GM18507 (cell line): ENCODE measurements at regions not wholly inside any gene's neighbourhood (a gene's known extent, or its start where the extent isn't known, plus 50 kb on each side); places are given as distances from the start of the nearest gene placed in this dataset.
"Not testable (repeated sequence)": the region's sequence is repeated elsewhere in the genome, so short reads cannot be mapped to it uniquely, and the experiment has no call there.

Experiments
- DNase-seq: peaks from one replicate; pipeline ENCODE4 v3.0.0; 2011; ENCODE audit warnings: low read depth; ENCODE audit not compliant: insufficient read length; ENCODE audit errors: extremely low spot score
- FAIRE-seq: peaks from 2 replicates; lab custom pipeline; 2011; peaks lifted over from hg19 to GRCh38; lab: Jason Lieb, UNC

DNA sequence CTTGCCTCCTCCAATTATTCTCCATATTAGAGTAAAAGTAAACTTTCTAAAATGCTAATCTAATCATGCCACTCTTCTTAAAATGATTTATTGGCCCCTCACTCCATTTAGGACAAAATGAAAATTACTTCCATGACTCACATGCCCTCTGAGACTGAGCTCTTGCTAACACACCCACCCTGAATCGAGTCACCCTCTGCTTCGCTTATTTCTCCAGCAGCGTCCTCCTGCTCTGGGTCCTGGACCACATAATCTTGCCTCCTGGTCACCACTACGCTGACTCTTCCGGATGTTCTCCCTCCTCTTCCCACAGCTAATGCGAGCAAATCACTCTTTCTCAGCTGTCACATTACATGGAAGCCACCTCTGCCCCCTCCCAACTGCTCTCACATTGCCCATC is 384.0 kb upstream of the FZD8 start:
- no peak for DNase-seq
- FAIRE-seq, result no peak

DNA sequence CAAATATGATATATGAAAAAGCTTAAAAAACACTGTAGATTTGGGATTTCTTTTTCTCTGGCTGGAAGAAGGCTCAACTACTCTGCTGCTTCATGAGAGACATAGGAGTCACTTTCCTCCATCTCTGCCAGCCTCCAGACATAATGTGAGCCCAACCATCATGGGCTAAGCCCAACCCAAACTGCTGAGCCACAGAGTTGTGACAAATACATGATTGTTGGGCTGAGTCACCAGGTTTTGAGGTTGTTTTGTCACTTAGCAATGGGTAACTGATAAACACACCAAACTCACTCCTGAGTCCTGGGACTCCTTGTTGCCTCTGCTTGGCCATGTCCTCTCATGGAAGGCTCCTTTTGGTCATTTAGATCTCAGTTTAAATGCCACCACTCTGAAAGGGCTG is 381.8 kb upstream of the FZD8 start:
- DNase-seq, result no peak

DNA sequence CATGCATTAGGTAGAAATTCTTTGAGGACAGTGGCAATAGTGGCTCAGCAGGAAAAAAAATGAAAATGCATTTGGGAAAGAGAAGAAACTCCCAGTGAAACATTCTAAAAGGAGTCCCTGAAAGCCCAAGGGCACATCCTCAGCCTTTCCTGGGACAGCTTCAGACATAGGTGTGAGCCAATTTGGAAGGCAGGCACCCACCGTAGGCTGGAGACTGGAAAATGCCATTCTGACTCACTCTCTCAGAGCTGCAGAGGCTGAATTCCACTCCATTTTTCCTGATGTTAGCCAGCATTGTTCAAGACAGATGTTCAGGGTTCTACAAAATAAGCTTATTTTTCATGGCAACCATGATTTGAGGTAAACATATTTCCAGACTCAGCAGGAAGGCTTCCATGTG is 379.0 kb upstream of the FZD8 start:
- DNase-seq (no peak), FAIRE-seq (no peak)

More for the DNA sequence above, 381.8 kb upstream of the FZD8 start:
- no peak for FAIRE-seq

DNA sequence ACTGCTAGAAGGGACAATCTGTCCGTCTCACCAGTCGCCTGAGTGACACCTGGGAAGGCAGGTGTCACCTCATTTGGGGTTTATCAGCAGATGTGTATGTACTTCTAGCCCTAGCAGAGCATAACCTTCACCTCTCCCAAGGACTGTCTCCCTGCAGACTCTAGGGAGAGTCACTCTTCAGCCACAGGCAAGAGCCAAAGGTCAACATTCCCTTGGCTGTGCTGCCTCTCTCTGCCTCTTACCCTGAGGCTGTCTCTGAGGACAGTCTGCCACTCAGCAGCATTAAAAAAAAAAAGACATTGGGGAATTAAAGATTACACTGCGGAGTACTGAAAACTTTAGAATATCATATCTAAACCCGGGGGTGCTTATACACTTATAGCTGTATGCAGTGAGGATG is 377.7 kb upstream of the FZD8 start:
- FAIRE-seq (no peak), DNase-seq (no peak)

DNA sequence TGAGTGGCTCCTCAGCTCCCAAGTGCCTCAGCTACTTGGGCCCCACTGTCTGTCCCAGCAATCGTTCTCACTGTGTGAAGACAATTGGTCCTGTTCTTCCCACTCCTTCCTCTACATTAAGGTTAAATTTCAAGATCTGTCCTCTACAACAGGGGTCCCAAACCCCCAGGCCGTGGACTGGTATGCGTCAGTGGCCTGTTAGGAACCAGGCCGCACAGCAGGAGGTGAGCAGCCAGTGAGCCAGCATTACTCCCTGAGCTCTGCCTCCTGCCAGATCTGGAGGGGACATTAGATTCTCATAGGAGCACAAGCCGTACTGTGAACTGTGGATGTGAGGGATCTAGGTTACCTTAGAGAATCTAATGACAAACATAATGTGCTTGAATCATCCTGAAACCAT is 376.9 kb upstream of the FZD8 start:
- FAIRE-seq (no peak), DNase-seq (no peak)

DNA sequence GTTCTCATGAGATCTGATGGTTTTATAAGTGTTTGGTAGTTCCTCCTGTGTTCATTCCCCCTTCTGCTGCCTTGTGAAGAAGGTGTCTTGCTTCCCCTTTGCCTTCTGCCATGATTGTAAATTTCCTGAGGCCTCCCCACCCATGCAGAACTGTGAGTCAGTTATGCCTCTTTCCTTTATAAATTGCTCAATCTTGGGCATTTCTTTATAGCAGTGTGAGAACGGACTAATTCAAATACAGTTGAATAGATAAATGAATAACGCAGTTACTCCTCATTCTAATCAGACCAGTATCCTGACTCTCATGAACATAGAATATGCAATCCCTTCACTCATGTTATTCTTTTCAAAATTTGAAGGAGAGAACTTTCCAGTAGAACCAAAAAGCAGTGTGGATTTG is 375.0 kb upstream of the FZD8 start:
- no peak for FAIRE-seq
- DNase-seq, result no peak

DNA sequence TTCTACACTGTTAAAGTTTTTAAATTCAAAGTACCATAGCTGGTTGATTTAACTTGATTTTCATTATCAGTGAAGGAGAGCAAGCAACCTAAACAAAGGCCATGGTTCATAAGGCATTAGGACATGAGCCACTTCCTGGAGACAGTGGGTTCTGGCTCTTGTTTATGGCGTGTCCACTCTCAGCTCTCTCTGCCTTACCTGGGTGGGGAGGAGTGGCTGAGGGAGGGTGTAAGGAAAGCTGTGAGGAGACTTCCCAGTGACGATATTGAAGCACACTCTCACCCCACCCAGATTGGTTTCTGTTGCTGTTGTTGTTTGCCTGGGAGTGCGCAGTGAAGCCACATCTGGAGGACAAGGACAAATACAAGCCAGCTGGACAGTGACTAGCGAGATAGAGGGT is 365.3 kb upstream of the FZD8 start:
- no peak for FAIRE-seq
- DNase-seq, result no peak

DNA sequence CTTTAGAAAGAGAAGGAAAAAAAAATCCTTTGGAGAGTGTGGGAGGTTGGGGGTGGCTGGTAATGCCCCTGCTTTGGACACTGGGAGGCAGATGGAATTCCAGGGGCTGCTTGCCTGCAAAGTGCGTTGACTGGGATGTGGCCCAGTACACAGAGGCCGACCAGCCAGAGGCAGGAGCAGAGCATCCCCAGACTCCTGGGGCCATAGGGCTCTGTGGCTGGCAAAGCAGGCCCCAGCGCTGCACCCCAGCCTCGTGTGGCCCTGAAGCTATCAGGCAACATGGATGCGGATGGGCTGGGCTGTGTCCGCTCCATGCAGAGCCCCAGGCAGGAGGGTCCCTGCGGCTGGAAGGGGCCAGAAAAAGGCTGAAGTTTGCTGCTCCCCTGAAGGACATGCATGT is 361.6 kb upstream of the FZD8 start:
- DNase-seq (no peak), FAIRE-seq (no peak)

DNA sequence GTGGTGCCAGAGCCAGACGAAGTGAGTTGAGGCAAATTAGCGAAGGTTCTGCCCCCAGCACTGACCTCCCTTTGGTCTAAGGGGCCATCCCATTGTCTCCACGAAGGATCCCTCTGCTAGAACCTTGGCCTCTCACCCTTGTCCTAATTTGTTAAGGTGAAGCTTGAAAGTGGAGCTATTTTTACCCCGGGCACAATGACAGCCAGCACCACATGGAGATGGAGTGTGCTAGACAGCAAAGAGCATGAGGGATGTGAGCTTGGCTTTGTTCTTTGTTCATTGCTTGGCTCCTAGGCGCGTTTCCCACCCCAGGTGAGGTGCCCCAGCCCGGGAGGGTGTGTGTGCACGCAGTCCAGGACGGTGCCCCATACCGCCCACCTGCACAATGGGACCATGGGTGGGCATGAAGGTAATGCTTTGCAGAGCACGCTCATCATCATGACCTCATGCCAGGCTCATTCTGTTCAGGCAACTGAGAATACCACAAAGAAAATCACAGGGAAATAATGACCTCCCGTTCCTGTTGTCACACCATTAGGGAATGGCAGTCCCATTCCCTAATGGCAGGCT is 361.0 kb upstream of the FZD8 start:
- FAIRE-seq, result no peak
- no peak for DNase-seq

DNA sequence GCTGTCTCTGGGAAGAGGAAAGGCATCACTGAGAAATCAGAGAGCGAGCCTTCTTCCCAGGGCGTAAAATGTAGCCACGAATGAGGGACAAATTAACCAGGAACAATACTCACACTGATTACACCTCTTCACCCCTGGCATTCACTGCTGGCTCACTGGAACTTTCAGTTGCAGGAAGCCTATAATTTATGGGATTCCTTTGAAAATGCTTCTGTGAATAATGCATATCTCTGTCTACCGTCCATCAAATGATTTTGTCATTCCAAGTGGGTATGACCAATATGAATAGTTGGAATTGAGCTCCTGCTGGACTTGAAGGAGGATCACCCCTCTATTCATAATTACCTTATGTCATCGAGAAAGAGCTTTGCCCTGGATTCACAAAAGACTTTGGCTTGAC is 360.3 kb upstream of the FZD8 start:
- DNase-seq (no peak), FAIRE-seq (no peak)

DNA sequence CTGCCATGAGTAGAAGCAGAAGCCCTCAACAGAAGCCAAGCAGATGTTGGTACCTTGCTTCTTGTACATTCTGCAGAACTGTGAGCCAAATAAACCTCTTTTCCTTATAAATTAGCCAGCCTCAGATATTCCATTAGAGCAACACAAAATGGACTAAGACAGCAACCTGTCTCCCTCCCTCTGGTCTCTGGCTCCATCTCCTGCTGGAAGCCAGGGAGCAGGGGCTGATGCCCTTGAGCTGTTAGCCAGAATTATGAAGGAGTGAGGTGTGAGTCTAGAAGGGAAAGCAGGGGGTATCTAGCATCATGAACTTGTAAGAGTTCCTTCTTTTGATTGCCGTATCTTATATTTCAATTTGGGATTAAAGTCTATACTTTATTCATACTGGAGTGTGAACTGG is 358.7 kb upstream of the FZD8 start:
- FAIRE-seq, result not testable (repeated sequence)

DNA sequence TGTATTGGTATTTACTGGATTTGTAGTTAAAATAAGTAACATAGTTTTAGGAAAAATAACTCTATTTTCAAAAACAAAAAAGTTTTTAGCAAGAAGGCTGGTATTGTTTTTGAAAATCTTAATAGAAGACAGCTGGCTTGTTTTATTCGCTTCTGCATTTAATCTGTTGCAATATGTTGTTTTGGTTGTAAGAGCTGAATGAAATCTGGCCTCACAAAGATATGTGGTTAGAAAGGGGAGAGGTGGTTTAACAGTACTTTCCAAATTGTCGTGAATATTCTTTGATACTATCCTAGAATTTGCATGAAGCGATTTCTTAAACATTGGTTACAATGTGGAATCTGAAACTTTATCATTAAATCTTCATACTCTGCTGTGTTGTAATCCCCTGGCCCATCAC is 355.9 kb upstream of the FZD8 start:
- DNase-seq (no peak), FAIRE-seq (no peak)

More for the DNA sequence above, 358.7 kb upstream of the FZD8 start:
- DNase-seq, result not testable (repeated sequence)

DNA sequence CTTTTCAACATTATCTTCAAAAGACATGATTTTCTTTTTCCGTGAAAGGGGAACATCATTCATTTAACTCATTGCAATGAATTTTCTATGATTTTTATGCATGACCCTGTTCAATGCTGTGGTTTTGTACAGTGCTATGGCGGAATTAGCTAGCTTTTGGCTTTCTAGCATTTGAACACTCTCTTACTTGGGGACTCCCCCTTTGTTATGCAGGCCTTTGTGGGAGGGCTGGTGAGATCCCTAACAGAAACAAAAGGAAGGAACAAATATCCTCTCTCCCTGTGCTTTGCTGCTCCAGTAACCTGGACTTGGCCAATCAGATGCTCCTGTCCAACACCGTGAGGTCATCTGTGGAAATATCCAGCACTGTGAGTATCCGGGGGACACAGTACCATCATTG is 353.4 kb upstream of the FZD8 start:
- DNase-seq (no peak), FAIRE-seq (no peak)

DNA sequence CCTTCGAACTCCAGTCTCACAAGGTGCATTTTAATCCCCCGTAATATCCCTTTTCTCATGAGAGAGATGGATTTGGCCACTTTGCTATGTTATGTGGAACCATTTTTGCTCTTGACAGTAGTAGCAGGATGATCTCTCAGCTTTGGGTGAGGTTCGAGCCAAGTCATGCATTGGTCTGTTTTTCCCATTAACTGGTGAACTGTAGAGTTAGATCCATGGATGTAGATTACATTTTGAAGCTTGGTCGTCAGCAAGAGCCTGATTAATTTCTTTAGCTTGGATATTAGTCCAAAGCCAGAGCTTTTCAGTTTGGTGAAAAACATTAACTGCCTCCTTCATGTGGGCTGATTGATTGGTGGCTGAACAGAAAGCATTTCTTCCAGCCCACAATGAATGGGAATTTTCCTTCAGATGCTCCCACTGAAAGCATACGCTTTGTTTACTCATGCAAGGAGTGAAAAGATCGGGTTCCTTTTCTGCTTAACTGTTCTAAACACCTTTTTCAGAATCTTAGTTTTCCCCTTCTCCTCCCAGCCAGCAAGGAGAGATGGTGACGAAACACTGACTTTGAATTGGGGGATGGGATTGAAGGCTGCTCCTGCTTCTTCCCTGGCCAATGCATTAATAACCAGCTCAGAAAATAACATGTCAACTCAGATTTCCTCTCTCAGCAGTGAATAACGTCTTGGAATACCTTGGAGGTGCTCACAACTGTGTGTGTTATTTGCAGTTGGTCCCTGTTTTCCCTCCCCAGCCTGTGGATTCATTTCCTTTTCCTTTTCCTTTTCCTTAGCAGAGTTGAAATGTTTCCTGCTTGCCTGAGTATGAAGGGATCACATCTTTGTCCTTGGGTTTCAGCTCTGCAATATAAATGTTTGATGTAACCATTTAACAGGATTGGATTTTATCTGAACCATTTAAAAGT is 351.8 kb upstream of the FZD8 start:
- DNase-seq, result no peak
- no peak for FAIRE-seq

DNA sequence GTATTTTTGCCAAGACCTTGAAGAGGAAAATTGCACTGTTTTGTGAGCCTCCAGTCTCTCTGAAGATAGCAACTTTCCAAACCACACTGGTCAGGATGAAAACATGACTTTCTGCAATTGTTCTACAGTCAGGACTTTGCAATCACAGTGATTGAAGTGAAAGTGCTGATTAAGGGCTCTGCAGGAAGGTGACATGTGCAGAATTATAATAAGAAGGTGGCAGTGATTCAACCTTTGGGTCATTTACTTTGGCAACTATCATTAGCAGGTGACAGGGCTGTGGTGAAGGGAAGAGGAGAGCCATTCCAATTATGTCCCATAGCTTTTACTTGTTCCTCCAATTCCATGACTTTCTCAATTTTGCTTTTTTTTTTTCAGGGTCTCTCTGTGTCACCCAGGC is 350.0 kb upstream of the FZD8 start:
- no peak for FAIRE-seq
- DNase-seq, result no peak

DNA sequence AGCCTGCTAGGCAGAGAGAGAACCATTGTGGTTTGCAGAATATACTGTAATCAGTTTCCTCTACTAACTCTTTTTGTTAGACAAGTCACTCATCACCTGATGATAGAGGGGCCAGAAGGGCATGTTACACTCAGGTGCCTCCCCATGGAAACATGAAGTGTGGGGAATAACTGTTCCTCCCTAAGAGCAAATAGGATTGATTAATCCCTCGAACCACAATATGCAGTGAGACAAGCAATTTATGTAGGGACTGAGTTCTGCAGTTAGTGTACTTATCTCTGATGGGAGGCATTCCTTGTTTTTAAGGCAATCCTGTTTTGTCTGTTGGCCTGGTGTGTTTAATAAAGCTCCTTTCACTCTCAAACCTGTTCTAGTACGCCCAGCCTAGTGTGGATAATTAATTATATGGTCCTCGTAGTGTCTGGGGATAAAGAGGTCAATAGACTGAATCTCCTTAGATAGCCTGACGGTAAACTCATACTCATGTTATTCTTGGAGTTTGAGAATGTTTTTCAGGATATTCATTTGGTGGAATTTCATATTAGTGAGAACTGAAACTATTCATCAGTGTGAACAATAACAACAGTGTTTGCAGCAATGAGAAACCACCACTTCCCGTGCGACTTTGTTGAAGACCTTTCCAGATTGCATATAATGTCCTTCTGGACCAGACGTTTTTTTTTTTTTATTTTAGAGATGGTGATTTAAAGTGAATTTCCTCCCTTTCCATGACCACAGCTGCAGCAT is 344.8 kb upstream of the FZD8 start:
- DNase-seq (no peak), FAIRE-seq (no peak)

DNA sequence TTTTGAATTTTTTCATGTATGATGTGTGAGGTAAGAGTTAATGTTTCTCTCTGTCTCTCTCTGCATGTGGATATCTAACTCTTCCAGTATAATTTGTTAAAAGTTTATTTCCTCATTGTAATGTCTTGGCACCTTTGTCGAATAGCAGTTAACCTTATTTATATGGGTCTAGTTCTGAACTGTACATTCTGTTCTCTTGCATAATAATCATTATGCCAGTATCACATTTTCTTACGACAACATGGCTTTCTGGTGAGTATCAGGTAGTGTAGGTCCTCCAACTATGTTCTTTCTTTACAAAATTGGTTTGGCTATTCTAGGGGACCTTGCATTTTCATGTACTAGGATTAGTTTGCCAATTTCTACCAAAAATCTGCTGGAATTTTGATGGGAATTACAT is 337.0 kb upstream of the FZD8 start:
- FAIRE-seq, result no peak

DNA sequence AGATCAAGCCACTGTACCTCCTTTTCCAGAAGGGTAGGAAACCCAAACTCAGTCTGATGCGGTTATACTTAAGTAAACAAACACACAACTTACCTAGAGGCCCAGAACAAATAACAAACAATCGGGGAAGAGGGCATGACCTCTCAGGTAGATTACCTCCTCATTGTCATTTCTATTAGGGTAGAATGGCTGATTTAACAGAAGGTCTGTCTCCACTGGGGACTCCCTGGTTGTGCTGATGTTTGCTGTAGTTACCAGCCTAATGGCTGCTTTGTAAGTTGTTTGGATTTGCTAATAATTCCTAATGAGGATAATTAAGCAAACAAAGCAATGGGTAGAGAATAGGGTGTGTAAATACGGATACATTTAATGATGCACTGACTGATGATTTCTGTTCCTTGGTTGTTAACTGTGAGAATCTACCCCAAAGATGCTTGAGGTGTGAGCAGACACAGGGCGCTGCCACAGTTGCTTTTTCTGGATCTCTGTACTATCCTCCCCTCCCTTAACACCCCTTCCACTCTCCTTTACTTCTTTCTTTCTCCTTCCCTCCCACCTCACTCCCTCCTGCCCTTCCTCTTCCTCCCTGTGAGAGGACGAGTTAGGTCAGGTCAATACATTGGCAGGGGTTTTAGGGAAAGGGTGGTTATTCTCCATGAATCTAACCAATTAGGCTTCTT is 332.0 kb upstream of the FZD8 start:
- FAIRE-seq, DNase-seq: not testable (repeated sequence)

More for the DNA sequence above, 337.0 kb upstream of the FZD8 start:
- no peak for DNase-seq

DNA sequence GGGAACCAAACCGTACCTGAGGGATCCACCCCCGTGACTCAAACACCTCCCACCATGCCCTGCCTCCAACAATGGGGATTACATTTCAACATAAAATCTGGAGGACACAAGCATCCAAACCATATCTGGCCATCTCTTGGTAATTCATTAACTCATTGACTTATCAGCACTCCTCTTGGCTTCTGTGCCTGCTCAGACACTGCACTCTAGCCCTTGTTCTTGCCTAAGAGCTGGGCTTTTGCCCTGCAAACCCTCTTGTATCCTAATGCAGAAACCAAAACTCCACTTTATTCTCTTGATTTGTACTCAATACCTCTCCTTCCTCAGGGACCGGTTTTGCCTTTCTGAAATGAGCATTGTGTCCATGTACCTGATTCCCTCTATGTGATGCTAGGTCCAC is 330.2 kb upstream of the FZD8 start:
- FAIRE-seq (no peak), DNase-seq (no peak)

DNA sequence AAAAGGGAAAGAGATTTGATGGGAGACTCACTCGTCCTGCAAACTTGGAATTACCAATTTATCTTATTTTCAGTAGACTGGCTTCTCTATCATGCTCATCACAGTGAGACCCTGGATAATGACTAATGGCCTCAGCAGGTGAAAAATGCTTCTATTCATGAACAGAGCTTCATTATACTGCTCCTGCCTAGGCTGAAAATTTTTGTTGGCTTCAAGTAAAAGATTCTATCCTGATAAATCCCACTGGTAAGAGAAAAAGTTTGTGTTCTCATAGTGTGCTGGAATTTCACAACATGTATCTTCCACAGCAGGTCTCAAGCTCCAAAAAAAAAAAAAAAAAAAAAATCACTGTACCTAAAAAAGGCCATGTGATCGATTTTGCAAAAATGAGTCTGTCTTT is 329.3 kb upstream of the FZD8 start:
- FAIRE-seq (no peak), DNase-seq (no peak)
